CD4-positive, alpha-beta T cell treated with Interleukin-12 subunit alpha and Interleukin-12 subunit beta, for 1 hour (primary cell): ENCODE measurements at regions not wholly inside any gene's neighbourhood (a gene's known extent, or its start where the extent isn't known, plus 50 kb on each side); places are given as distances from the start of the nearest gene placed in this dataset.

ENCODE experiments used
- DNase-seq: peaks from one replicate; pipeline ENCODE4 v3.0.0-alpha.2; 2020

- no peak for DNase-seq
Observed at GRCh38 chr22:47976219-47976618, 1213.8 kb downstream of the TBC1D22A start.

- no peak for DNase-seq
Observed at GRCh38 chr22:47967831-47968230, 1205.4 kb downstream of the TBC1D22A start.

- DNase-seq = no peak
Observed at GRCh38 chr22:47966316-47966715, 1203.9 kb downstream of the TBC1D22A start.

- no peak for DNase-seq
Observed at GRCh38 chr22:47965896-47966295, 1203.4 kb downstream of the TBC1D22A start.

GRCh38 chr22:47965066-47965465 is 1202.6 kb downstream of the TBC1D22A start:
- DNase-seq = no peak

GRCh38 chr22:47963660-47964059 is 1201.2 kb downstream of the TBC1D22A start:
- no peak for DNase-seq

GRCh38 chr22:47957649-47958048 is 1195.2 kb downstream of the TBC1D22A start:
- no peak for DNase-seq

GRCh38 chr22:47954107-47954506 is 1191.7 kb downstream of the TBC1D22A start:
- no peak for DNase-seq

- DNase-seq = no peak
Observed at GRCh38 chr22:47944941-47945340, 1182.5 kb downstream of the TBC1D22A start.

GRCh38 chr22:47943729-47944700 is 1181.6 kb downstream of the TBC1D22A start:
- DNase-seq = no peak

GRCh38 chr22:47940211-47940610 is 1177.8 kb downstream of the TBC1D22A start:
- no peak for DNase-seq

- DNase-seq = no peak
Observed at GRCh38 chr22:47933891-47934290, 1171.4 kb downstream of the TBC1D22A start.

- DNase-seq = no peak
Observed at GRCh38 chr22:47933226-47933625, 1170.8 kb downstream of the TBC1D22A start.

- no peak for DNase-seq
Observed at GRCh38 chr22:47929646-47930185, 1167.3 kb downstream of the TBC1D22A start.

GRCh38 chr22:47929073-47929472 is 1166.6 kb downstream of the TBC1D22A start:
- DNase-seq = no peak

GRCh38 chr22:47928631-47929030 is 1166.2 kb downstream of the TBC1D22A start:
- DNase-seq = no peak

- DNase-seq = no peak
Observed at GRCh38 chr22:47927648-47928210, 1165.3 kb downstream of the TBC1D22A start.

GRCh38 chr22:47923011-47923427 is 1160.6 kb downstream of the TBC1D22A start:
- DNase-seq = no peak

GRCh38 chr22:47921906-47922305 is 1159.5 kb downstream of the TBC1D22A start:
- DNase-seq = no peak

- DNase-seq = no peak
Observed at GRCh38 chr22:47920380-47920959, 1158.0 kb downstream of the TBC1D22A start.

- DNase-seq = no peak
Observed at GRCh38 chr22:47919893-47920292, 1157.4 kb downstream of the TBC1D22A start.

GRCh38 chr22:47919001-47919441 is 1156.6 kb downstream of the TBC1D22A start:
- DNase-seq = no peak

GRCh38 chr22:47918276-47918921 is 1155.9 kb downstream of the TBC1D22A start:
- peak; percentile 47 for DNase-seq
